HUDEP-2 (cell line): ENCODE measurements at regions not wholly inside any gene's neighbourhood (a gene's known extent, or its start where the extent isn't known, plus 50 kb on each side); places are given as distances from the start of the nearest gene placed in this dataset.
"Not testable (repeated sequence)": the region's sequence is repeated elsewhere in the genome, so short reads cannot be mapped to it uniquely, and the experiment has no call there.

Source experiments
- DNase-seq, 76 experiments: peaks; one replicate each; lab custom pipeline; 2025; ENCODE audit not compliant: unreplicated experiment in 76 of 76; lab: John Stamatoyannopoulos, UW

- not testable (repeated sequence) for DNase-seq
Measured at GRCh38 chr5:105602406-105602805, 2039.8 kb upstream of the NUDT12 start.

- DNase-seq, result peak in 8 of 76 experiments; percentile 4 to 68 (median 36)
Measured at GRCh38 chr5:105593011-105593760, 2030.6 kb upstream of the NUDT12 start.

- peak in 2 of 76 experiments; percentile 2 to 17 for DNase-seq
Measured at GRCh38 chr5:105587963-105588662, 2025.5 kb upstream of the NUDT12 start.

- no peak for DNase-seq
Measured at GRCh38 chr5:105581988-105582690, 2019.5 kb upstream of the NUDT12 start.

GRCh38 chr5:105573575-105573974, 2011.0 kb upstream of the NUDT12 start:
- peak in 2 of 76 experiments; percentile 1 to 27 for DNase-seq

- DNase-seq, result no peak
Measured at GRCh38 chr5:105565531-105565930, 2002.9 kb upstream of the NUDT12 start.

GRCh38 chr5:105563842-105564241, 2001.3 kb upstream of the NUDT12 start:
- no peak for DNase-seq

- DNase-seq, result no peak
Measured at GRCh38 chr5:105554568-105555169, 1992.1 kb upstream of the NUDT12 start.

GRCh38 chr5:105544300-105544699, 1981.7 kb upstream of the NUDT12 start:
- DNase-seq, result no peak

GRCh38 chr5:105536675-105537074, 1974.1 kb upstream of the NUDT12 start:
- no peak for DNase-seq

GRCh38 chr5:105530716-105531261, 1968.2 kb upstream of the NUDT12 start:
- DNase-seq, result no peak

- DNase-seq, result no peak
Measured at GRCh38 chr5:105529851-105530250, 1967.3 kb upstream of the NUDT12 start.

- DNase-seq, result peak in 5 of 76 experiments; percentile 2 to 23 (median 16)
Measured at GRCh38 chr5:105508519-105508918, 1945.9 kb upstream of the NUDT12 start.

- DNase-seq, result peak in 7 of 76 experiments; percentile 9 to 44 (median 21)
Measured at GRCh38 chr5:105506692-105507277, 1944.2 kb upstream of the NUDT12 start.

- DNase-seq, result no peak
Measured at GRCh38 chr5:105503950-105504349, 1941.4 kb upstream of the NUDT12 start.

GRCh38 chr5:105501315-105501714, 1938.7 kb upstream of the NUDT12 start:
- no peak for DNase-seq

GRCh38 chr5:105475401-105475800, 1912.8 kb upstream of the NUDT12 start:
- DNase-seq, result no peak

GRCh38 chr5:105462377-105462776, 1899.8 kb upstream of the NUDT12 start:
- no peak for DNase-seq

GRCh38 chr5:105460721-105461120, 1898.1 kb upstream of the NUDT12 start:
- DNase-seq, result no peak

- DNase-seq, result no peak
Measured at GRCh38 chr5:105453216-105453807, 1890.7 kb upstream of the NUDT12 start.
